GM13977 (cell line): ENCODE measurements at regions not wholly inside any gene's neighbourhood (a gene's known extent, or its start where the extent isn't known, plus 50 kb on each side); places are given as distances from the start of the nearest gene placed in this dataset.

Experiments
- DNase-seq: peaks from one replicate; pipeline ENCODE4 v3.0.0; 2012; ENCODE audit warnings: low spot score
- CTCF ChIP-seq: IDR thresholded peaks from 2 replicates; pipeline ENCODE4 v1.5.1; 2012; ENCODE audit warnings: mild to moderate bottlenecking, control low read depth; ENCODE audit not compliant: insufficient read depth; ENCODE audit errors: extremely low read depth, missing control alignments
- in situ Hi-C: fragments of 300-500 bp; cut with MboI; formaldehyde crosslinking; loops from one replicate; pipeline ENCODE4 v1.12.0; 2022; ENCODE audit warnings: low sequenced_read_pairs, low pct_unique_long_range_greater_than_20kb, mixed read lengths, inconsistent platforms; ENCODE audit not compliant: unreplicated experiment

- in situ Hi-C loops = no loop called here
- TF ChIP-seq CTCF = no peak
- no peak for DNase-seq
Observed at GRCh38 chr17:16880843-16881230, 91.1 kb downstream of the TNFRSF13B start.

DNA sequence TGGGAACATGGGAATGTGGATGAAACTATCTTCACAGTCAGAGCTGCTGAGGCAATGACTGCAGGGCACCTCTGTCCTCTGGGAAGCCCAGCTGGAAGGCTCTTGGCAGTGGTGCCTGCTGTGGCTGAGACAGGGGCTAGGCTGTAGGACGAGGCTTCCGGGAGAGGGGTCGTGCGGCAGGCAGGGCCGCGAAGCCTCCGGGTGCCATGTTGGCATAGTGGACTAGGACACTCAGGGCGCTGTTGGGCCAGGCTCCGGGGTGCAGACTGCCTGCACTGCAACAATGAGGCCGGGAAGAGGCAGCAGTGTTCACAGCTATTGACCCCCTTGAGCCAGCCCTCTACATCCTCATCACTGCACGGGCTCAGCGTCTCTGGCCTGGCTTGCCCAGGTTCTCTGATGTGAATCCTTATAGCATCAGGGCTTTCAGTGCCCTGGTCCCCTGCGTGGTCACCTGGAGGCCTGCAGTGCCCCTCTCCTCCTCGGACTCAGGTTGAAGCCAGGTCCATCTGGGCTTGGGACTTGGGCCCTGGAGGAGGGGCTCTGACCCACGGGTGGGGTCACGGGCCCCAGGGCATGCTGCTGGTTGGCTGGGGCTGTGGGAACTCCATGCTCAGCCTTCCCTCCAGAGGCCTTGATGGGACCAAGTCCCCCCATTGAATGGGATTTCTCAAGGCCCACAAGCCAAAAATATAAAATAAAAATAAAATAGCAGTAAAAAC is 91.6 kb downstream of the TNFRSF13B start:
- no peak for TF ChIP-seq CTCF
- DNase-seq = no peak
- in situ Hi-C loops = no loop called here

GRCh38 chr17:16879686-16880085 is 92.2 kb downstream of the TNFRSF13B start:
- in situ Hi-C loops = no loop called here
- no peak for TF ChIP-seq CTCF
- DNase-seq = no peak

- in situ Hi-C loops = no loop called here
- no peak for DNase-seq
- TF ChIP-seq CTCF = no peak
Observed at GRCh38 chr17:16878606-16879005, 93.3 kb downstream of the TNFRSF13B start.

DNA sequence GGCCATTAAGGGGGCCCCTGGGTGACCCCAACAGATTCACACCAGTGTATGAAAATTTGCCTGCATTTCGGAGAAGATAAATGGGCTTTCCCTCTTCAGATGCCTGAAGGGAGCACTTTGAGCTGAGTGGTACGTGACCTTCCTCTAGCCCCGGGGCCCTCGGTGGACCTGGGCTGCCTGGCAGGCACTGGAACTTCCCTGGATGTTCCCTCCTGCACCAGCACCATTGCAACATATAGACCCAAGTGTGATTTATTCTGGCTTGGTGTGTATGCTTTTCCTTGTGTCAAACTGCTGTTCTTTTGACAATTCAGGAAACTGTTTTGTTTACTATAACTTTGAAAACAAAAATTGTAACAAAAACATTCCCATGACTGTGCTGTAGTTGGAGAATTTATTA is 93.8 kb downstream of the TNFRSF13B start:
- TF ChIP-seq CTCF = no peak
- no peak for DNase-seq
- in situ Hi-C loops = no loop called here

DNA sequence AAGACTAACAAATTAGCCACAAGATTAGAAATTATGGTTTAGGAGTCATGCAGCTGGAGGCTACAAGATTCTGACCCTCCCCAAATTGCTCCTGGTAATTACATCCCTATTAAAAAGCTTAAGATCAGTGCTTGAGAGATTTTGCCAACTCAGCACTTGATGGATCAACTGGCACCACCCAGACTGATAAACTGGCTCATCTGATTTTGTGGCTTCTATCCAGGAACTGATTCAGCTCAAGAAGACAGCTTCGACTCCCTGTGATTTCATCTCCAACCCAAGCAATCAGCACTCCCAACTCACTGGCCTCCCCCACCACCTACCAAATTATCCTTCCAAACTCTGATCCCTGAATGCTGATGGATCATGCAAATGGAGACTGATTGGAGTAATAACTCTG is 94.8 kb downstream of the TNFRSF13B start:
- DNase-seq = no peak
- TF ChIP-seq CTCF = no peak
- in situ Hi-C loops = no loop called here
